ENCODE measurements at regions not wholly inside any gene's neighbourhood (a gene's known extent, or its start where the extent isn't known, plus 50 kb on each side); places are given as distances from the start of the nearest gene placed in this dataset.

GRCh38 chrX:25191403-25191802 is 175.6 kb upstream of the ARX start:
- Mint-ChIP-seq H3K9me3 (peaks cover 8% of the 10 kb centered on the region), H3K36me3 (no peaks in the 10 kb centered on the region), H3K27ac (no peak overlapping the region), H3K4me1 (no peaks in the 10 kb centered on the region), H3K4me3 (no peak overlapping the region)
- no peak for DNase-seq (ENCODE audit: low spot score in 2 of 2)
- no peak for ATAC-seq

DNA sequence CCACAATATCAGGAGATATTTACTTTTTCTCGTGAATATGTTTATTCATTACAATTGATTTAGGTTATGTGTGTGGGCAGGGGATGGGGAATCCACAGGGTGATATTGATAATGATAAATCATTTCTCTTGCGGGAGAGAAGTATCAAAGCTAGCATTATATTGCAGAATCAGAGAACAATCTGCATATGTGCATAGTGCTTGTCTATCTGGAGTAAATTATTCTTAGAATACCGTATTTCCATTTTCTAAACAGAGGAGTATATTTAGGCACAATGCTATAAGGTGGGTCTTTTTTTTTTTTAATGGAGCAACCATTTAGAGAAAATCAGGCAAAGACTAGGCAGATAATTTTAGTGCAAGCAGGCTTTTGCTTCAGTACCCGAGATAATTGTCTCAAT is 166.0 kb upstream of the ARX start:
- no peak for DNase-seq (ENCODE audit: low spot score in 2 of 2)
- Mint-ChIP-seq H3K4me1 (no peaks in the 10 kb centered on the region), H3K27ac (no peak overlapping the region), H3K9me3 (no peaks in the 10 kb centered on the region), H3K36me3 (no peaks in the 10 kb centered on the region), H3K4me3 (no peak overlapping the region)
- ATAC-seq: no peak

DNA sequence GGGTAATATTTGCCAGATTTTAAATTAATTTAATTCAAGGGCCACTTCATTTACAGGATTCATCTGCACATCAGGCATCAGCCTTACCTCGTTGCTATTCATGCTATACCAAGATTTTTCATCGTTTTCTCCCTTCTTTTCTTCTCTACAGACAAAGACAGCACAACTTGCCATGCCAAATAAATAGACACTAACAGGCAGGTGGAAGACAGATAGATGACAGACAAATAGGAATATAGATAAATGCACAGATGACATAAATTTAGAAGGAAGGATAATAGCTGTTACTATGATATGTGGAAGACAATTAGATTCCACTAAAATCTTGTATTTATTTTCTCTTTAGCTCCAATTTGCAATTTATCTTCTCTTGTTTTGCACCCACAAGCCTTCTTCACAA is 164.5 kb upstream of the ARX start:
- no peak for ATAC-seq
- Mint-ChIP-seq H3K9me3 (no peaks in the 10 kb centered on the region), H3K27ac (no peak overlapping the region), H3K4me1 (no peaks in the 10 kb centered on the region), H3K36me3 (no peaks in the 10 kb centered on the region), H3K4me3 (no peak overlapping the region)
- no peak for DNase-seq (ENCODE audit: low spot score in 2 of 2)

- H3K4me1 Mint-ChIP-seq: no peaks in the 10 kb centered on the region
- no peak overlapping the region for H3K4me3 Mint-ChIP-seq
- H3K36me3 Mint-ChIP-seq: no peaks in the 10 kb centered on the region
- ATAC-seq (no peak), DNase-seq (ENCODE audit: low spot score in 2 of 2) (no peak)
- no peaks in the 10 kb centered on the region for H3K9me3 Mint-ChIP-seq
- no peak overlapping the region for H3K27ac Mint-ChIP-seq
Observed at GRCh38 chrX:25178555-25178954, 162.8 kb upstream of the ARX start.

DNA sequence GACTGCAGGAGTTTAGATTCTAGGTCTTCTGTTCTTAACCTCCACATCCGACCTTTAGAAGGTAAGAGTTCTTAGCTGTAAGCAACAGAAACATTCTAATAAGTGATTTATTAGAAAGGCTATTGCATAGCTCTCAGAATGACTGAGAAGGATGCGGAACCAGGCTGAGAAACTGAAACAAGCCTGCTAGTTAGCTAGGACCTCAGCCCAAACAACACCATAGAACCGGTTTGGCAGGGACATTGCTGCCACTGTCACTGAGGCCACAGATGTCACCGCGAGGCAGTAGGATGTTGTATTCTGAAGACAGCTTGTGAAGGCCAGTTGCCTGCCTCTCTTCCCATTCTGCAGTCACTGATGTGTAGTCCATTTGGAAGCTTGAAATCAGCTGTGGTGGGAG is 160.0 kb upstream of the ARX start:
- no peak overlapping the region for H3K4me3 Mint-ChIP-seq
- no peak for ATAC-seq

DNA sequence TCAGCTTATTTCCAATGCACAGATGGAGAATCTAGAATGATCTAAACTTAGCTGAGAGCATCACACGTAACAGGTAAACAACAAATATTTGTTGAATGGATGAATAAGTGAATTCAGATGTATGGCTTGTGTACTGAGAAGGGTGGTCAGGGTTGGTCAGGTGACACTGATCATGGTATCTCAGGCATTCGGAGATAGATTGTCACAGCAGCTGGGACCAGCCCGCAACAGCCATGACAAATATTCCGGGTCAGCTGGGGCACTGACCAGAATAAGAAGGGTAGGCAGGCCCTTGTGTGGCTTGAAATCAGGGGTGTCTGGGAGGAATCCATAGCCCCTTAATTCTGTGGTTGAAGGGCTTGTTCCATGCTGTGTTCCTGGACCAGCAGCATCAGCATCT is 159.4 kb upstream of the ARX start:
- DNase-seq (ENCODE audit: low spot score in 2 of 2) (no peak), ATAC-seq (no peak)
- Mint-ChIP-seq H3K4me1 (no peaks in the 10 kb centered on the region), H3K36me3 (no peaks in the 10 kb centered on the region), H3K27ac (no peak overlapping the region), H3K4me3 (no peak overlapping the region), H3K9me3 (no peaks in the 10 kb centered on the region)

More for the DNA sequence above, 160.0 kb upstream of the ARX start:
- Mint-ChIP-seq H3K4me1 (no peaks in the 10 kb centered on the region), H3K36me3 (no peaks in the 10 kb centered on the region), H3K27ac (no peak overlapping the region), H3K9me3 (no peaks in the 10 kb centered on the region)
- DNase-seq (ENCODE audit: low spot score in 2 of 2): no peak

DNA sequence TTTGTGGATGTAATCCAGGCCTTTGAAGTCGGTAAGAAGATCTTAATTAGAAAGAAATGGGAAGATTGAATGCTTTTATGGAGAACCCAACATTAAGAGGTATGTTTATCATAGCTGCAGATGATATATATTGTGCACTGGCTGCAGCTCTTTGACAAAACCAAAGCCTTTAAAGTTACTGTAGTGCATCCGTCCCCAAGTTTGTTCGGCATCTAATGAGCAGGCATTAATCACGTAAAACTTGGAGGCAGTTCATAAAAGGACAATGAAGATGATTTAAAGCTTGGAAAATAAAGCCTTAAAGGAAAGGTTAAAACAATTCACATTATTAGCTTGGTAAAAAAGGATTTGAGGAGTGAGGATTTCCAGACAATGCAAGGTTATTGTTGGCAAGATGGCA is 150.8 kb upstream of the ARX start:
- Mint-ChIP-seq H3K36me3 (no peaks in the 10 kb centered on the region), H3K27ac (no peak overlapping the region)

GRCh38 chrX:25166145-25166544 is 150.4 kb upstream of the ARX start:
- H3K4me1 Mint-ChIP-seq: no peaks in the 10 kb centered on the region
- H3K27ac Mint-ChIP-seq: no peak overlapping the region
- no peak overlapping the region for H3K4me3 Mint-ChIP-seq
- H3K9me3 Mint-ChIP-seq: no peaks in the 10 kb centered on the region
- DNase-seq (ENCODE audit: low spot score in 2 of 2) (no peak), ATAC-seq (no peak)
- H3K36me3 Mint-ChIP-seq: no peaks in the 10 kb centered on the region

More for the DNA sequence above, 150.8 kb upstream of the ARX start:
- Mint-ChIP-seq H3K4me1 (no peaks in the 10 kb centered on the region), H3K9me3 (no peaks in the 10 kb centered on the region), H3K4me3 (no peak overlapping the region)
- ATAC-seq: no peak
- no peak for DNase-seq (ENCODE audit: low spot score in 2 of 2)

- no peak for DNase-seq (ENCODE audit: low spot score in 2 of 2)
- no peak for ATAC-seq
- no peak overlapping the region for H3K4me3 Mint-ChIP-seq
- H3K9me3 Mint-ChIP-seq: no peaks in the 10 kb centered on the region
- no peaks in the 10 kb centered on the region for H3K36me3 Mint-ChIP-seq
- H3K4me1 Mint-ChIP-seq: no peaks in the 10 kb centered on the region
- no peak overlapping the region for H3K27ac Mint-ChIP-seq
Observed at GRCh38 chrX:25158635-25159034, 142.9 kb upstream of the ARX start.

- Mint-ChIP-seq H3K4me3 (no peak overlapping the region), H3K4me1 (no peaks in the 10 kb centered on the region), H3K36me3 (no peaks in the 10 kb centered on the region), H3K9me3 (no peaks in the 10 kb centered on the region), H3K27ac (no peak overlapping the region)
- DNase-seq (ENCODE audit: low spot score in 2 of 2) (no peak), ATAC-seq (no peak)
Observed at GRCh38 chrX:25156832-25157231, 141.1 kb upstream of the ARX start.

DNA sequence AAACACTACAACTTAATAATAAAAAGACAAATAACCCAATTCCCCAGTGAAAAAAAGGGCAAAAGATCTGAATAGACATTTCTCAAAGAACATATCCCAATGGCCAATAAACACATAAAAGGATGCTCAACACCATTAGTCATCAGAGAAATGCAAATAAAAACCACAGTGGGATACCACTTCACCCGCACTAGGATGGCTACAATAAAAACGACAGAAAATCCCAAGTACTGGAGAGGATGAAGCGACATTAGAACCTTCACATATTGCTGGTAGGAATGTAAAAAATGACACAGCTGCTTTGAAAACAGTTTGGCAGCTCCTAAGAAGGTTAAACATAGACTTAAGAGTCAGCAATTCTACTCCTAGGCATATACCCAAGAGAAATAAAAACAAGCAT is 140.6 kb upstream of the ARX start:
- Mint-ChIP-seq H3K27ac (no peak overlapping the region), H3K9me3 (no peaks in the 10 kb centered on the region), H3K4me1 (no peaks in the 10 kb centered on the region), H3K36me3 (no peaks in the 10 kb centered on the region), H3K4me3 (no peak overlapping the region)
- DNase-seq (ENCODE audit: low spot score in 2 of 2) (no peak), ATAC-seq (no peak)

- no peaks in the 10 kb centered on the region for H3K4me1 Mint-ChIP-seq
- no peaks in the 10 kb centered on the region for H3K9me3 Mint-ChIP-seq
Observed at GRCh38 chrX:25154168-25154567, 138.4 kb upstream of the ARX start.

GRCh38 chrX:25151749-25152148 is 136.0 kb upstream of the ARX start:
- Mint-ChIP-seq H3K27ac (no peak overlapping the region), H3K4me1 (no peaks in the 10 kb centered on the region), H3K9me3 (no peaks in the 10 kb centered on the region), H3K36me3 (no peaks in the 10 kb centered on the region), H3K4me3 (no peak overlapping the region)
- no peak for ATAC-seq
- DNase-seq (ENCODE audit: low spot score in 2 of 2): no peak

More at GRCh38 chrX:25154168-25154567, 138.4 kb upstream of the ARX start:
- Mint-ChIP-seq H3K4me3 (no peak overlapping the region), H3K36me3 (no peaks in the 10 kb centered on the region), H3K27ac (no peak overlapping the region)
- DNase-seq (ENCODE audit: low spot score in 2 of 2) (no peak), ATAC-seq (no peak)

- H3K4me3 Mint-ChIP-seq: no peak overlapping the region
- no peak for ATAC-seq
- DNase-seq (ENCODE audit: low spot score in 2 of 2): peak; percentile 2 to 51
- no peaks in the 10 kb centered on the region for H3K9me3 Mint-ChIP-seq
- H3K4me1 Mint-ChIP-seq: no peaks in the 10 kb centered on the region
- no peak overlapping the region for H3K27ac Mint-ChIP-seq
- H3K36me3 Mint-ChIP-seq: no peaks in the 10 kb centered on the region
Observed at GRCh38 chrX:25144043-25144940, 128.5 kb upstream of the ARX start.

- Mint-ChIP-seq H3K9me3 (no peaks in the 10 kb centered on the region), H3K4me3 (no peak overlapping the region), H3K4me1 (no peaks in the 10 kb centered on the region), H3K27ac (no peak overlapping the region), H3K36me3 (no peaks in the 10 kb centered on the region)
- DNase-seq (ENCODE audit: low spot score in 2 of 2): no peak
- ATAC-seq: no peak
Observed at GRCh38 chrX:25143596-25143995, 127.8 kb upstream of the ARX start.

DNA sequence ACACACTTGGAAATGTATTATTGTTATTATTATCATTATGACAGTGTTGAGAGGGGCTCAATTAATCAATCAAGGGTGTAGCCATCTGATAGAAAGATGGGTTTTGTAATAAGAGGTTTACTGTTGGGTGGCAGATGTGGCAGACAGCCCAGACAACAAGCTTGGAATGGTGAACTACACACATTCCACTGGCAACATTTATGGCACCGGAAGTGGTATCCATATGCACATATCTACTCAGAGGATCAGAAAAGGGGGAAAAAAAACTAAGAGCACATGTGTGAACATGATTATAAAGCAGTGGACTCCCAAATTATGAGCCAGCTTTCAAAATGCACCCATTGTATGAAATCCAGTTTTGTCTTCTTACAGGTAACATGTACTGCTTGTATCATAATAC is 125.9 kb upstream of the ARX start:
- Mint-ChIP-seq H3K9me3 (no peaks in the 10 kb centered on the region), H3K4me1 (no peaks in the 10 kb centered on the region), H3K4me3 (no peak overlapping the region), H3K27ac (no peak overlapping the region), H3K36me3 (no peaks in the 10 kb centered on the region)
- ATAC-seq (no peak), DNase-seq (ENCODE audit: low spot score in 2 of 2) (no peak)
